HG03060 (cell line): ENCODE measurements at regions not wholly inside any gene's neighbourhood (a gene's known extent, or its start where the extent isn't known, plus 50 kb on each side); places are given as distances from the start of the nearest gene placed in this dataset.
"Not testable (repeated sequence)": the region's sequence is repeated elsewhere in the genome, so short reads cannot be mapped to it uniquely, and the experiment has no call there.

Source experiments
- ATAC-seq: cut with Tn5 transposase; IDR thresholded peaks from one replicate; pipeline ENCODE4 v1.9.1; 2021; ENCODE audit warnings: low read depth, moderate number of reproducible peaks; ENCODE audit not compliant: unreplicated experiment

GRCh38 chr1:79226963-79227362, 220.4 kb upstream of the ADGRL4 start:
- no peak for ATAC-seq

DNA sequence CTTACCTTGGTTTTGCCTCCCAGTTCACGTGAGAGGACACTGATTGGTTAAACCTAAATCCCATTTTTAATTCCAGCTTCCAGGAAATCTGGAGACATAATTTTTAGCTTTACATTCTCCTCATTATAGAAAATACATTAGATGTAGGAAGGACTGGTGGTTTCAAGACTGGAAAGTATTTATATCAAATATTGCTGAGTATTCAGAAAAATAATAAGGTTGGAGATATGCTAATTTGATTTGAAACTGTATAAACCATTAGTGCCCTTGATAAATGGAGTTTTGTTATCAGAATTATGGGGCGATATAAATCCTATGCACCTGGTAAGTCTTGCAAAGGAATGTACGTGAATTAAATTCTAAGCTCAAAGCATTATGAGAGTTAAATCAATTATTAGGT, 218.0 kb upstream of the ADGRL4 start:
- no peak for ATAC-seq

DNA sequence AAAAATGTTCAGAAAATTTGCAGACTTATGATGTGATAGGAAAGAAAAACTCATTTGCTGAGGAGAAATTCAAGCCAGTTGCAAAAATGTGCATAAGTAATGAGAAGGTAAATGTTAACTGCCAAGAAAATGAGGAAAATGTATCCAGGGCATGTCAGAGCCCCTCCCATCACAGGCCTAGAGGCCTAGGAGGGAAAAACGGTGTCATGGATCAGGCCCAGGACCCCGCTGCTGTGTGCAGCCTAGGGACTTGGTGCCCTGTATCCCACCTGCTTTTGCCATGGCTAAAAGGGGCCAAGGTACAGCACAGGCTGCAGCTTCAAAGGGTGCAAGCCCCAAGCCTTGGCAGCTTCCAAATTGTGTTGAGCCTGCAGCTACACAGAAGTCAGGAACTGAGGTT, 214.0 kb upstream of the ADGRL4 start:
- ATAC-seq: no peak

DNA sequence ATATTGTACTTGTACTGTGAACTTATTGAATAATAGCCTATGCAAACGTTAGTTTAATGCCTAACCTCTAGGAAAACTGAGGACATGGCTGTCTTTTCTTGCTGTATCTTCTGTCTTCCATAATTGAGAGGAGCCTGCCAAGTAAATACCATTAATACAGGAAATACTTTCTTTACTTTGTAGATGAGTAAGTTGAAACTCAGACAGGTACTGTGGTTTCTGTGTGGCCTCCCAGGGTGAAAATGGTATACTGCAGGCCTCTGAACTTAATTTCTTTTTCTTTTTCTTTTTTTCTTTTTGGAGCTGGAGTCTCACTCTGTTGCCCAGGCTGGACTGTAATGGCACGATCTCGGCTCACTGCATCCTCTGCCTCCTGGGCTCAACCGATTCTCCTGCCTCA, 208.8 kb upstream of the ADGRL4 start:
- ATAC-seq: no peak

GRCh38 chr1:79207786-79208185, 201.3 kb upstream of the ADGRL4 start:
- ATAC-seq: no peak

GRCh38 chr1:79207331-79207730, 200.8 kb upstream of the ADGRL4 start:
- ATAC-seq: no peak

DNA sequence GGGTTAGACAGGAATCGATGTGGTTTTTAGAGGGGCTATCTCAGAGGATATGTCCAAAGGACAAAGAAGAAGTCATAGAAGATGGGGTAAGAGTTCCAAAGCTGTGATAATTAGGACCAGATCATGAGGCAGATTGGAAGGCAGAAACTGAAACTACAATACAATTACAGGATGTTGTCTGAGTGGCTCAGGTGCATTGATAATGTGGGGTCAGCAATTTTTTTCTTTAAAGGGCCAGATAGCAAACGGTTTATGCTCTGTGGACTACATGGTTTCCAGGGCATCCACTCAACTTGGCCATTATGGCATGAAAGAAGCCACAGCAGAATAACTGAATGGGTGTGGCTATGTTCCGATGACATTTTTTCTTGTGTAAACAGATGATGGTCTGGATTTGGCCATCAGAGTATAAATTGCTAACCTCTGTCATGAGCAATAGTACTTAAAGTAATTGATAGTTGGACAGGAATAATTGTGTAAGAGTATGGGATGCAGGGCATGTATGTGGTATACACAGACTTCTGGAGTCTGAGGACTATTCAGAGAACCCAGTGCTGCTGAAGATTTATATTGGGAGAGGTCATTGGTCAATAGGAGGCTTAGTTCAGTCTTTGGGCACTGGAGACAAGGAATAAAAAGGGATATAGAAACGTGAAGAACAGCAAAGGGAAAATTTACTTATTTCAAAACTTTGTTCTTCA, 198.4 kb upstream of the ADGRL4 start:
- ATAC-seq: no peak

DNA sequence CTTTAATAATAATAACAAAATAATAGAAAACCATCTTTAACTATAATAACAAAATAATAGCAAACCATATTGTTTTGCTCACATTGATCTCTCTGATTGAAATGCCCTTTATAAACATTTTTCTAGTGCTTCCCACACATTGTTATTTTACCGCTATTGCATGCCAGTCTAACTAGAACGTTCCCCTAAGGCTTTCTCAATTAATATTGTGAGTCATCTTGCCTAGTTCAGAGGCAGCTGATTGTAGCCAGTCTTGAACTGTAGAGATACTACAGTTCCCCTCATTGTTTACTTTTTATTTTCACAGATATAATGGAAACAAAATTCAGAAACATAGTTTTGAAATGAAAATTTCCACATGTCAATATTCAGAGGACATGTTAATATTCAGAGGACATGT, 192.3 kb upstream of the ADGRL4 start:
- ATAC-seq: no peak

- no peak for ATAC-seq
Measured at GRCh38 chr1:79197421-79197820, 190.9 kb upstream of the ADGRL4 start.

DNA sequence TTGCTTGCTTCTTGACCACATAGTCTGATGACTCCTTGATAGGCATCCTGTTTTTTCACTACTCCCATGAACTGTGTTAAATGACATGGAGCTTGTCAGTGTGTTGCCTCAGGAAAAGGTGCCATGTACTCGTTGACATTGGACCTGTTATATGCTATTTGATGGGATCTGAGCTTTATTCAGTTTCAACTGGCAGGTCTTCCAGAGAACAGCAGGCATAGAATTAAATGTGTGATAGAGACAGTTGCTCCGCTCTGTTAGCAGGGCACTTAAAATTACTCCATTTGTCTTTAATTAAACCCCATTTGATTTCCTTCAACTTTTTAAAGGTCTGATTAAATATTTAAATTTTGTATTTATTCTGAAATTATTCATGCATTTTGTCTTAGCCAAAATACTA, 189.7 kb upstream of the ADGRL4 start:
- no peak for ATAC-seq

DNA sequence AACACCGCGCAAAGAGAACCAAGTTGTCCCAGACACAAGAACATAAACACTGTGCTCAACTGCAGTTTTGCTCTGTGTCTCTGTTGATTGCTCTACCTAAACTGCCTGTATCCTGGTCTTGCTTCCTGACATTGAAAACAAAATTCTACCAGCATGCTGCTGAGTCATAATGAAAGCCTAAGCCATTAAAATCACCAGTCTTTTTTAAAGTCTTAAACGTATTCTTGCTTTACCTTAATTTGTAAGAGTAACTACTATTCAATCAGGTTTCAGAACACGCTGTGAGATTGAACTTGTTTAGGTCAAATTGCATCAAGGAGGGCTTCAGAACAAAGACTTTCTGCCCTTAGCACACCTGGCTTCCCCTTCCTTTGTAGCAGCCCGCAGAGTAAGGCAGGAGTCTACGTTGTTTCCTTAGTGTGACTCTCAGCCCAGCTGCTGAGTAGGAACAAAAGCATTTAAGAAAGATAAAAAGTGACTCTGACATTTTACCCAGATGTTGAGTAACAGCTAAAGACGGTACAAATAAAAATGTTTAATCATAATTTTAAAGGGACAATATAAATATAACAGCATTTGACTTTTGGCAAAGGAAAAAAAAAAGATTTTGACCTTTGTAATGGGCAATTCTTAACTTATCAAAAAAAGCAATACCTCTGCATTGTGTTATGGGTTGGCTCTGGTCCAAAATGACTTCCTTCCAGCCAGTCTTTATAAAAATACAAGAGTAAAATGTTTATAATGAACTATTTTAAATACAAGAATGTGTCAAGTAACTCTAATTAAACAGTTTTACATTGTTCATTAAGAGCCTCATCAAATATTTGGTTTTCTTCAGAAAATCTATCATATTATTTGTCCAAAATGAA, 186.9 kb upstream of the ADGRL4 start:
- peak; percentile 27 for ATAC-seq

DNA sequence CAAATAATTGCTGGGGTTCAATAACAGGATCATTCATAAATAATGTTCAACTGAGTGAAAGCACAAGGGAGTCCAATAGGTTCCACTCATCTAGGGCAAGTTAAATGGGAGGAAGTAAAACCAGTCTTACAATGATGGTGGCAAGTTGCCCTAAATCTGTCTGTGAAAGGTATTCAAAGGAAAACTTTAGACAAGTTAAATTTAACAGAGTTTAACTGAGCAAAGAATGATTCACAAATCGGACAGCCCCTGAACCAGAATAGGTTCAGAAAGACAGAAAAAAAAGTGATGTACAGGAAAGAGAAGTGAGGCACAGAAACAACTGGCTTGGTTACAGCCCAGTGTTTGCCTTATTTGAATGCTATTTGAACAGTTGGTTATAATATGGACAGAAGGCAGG, 183.5 kb upstream of the ADGRL4 start:
- peak; percentile 57 for ATAC-seq

DNA sequence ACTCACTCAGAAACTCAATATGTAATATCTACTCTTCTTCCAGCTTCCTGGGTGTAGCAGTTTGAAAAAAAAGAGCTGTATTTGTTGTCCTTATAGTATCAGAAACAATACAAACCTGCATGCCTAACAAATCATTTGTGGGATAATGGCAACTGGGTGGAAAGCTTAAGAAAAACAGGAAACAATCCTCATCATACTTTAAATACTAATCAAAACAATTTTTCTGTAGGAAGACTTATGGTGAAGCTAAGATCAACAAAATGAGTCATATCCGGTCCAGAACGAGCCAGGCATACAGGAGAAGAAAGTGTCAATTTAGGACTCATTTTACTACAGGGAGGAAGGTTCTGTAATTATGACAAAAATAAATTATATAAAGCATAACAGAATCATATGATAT, 181.8 kb upstream of the ADGRL4 start:
- ATAC-seq: no peak

DNA sequence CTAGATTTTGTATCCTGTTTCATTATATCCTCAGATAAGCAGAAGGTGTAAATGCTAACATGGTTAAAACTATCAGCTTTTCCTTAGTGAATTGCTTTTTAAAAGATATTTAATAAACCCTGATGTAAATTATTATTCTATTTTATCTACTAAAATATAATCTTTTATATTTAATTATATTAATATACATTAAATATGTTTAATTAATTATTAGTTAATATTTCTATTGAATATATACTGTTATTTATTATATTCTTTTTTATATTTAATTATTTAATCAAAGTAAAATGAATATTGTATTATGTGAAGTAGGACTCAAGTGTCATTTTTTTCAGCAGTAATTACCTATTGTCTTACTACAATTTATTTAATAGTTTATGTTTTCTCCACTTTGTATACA, 179.7 kb upstream of the ADGRL4 start:
- no peak for ATAC-seq

- no peak for ATAC-seq
Measured at GRCh38 chr1:79177844-79178243, 171.3 kb upstream of the ADGRL4 start.

DNA sequence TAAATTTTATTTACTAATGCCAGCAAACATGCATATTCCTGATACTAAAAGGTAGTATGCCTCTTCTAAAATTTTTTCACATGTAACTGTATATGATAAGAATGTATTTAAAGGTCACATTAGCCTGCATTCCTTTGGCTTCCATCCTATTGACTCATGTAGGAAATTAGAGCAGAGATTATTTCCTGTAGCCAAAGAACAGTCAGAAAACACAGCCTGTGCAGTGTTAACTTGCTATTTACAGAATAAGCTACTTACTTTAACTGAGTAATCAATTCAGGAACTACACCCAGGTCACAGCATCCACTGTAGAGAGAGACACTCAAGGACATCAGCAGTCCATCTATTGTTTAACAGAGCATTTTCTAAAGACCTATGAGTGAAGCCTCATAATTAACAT, 154.5 kb upstream of the ADGRL4 start:
- no peak for ATAC-seq

- no peak for ATAC-seq
Measured at GRCh38 chr1:79155991-79156390, 149.5 kb upstream of the ADGRL4 start.

DNA sequence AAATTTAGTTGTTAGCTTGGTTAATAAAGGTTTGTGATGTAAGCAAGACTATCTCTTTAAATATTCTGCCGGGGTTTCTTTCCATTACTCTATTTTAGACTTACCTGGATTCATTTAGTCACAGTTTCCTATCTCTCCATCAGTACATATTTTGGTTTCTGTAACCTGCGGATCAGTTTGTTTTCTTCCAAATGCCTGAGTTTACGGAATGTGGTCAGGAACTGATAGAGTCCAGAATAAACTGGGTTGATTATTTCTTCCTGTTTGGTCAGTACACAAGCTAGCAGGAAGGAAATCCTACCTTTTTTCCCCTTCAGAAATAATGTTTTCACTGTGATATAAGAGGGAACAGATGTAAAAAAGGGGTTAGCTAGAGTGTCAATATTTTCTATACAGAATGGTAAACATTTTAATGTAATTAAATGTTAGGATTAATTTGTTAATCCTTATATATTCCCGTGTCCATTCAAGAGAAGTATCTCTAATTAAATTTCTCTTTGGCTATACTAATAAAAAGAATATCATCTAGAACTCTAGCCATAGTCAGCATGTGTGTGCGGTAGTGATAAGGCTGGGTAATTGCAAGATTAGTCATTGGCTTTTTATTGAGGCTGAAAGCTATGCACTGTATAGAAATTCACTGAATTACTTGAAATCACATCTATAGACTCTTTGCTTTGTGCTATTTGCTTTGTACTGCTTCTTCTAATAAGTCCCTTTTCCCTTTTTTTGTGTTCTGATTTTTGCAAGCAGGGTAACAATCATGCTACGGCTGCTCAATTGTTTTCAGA, 144.7 kb upstream of the ADGRL4 start:
- ATAC-seq: no peak

DNA sequence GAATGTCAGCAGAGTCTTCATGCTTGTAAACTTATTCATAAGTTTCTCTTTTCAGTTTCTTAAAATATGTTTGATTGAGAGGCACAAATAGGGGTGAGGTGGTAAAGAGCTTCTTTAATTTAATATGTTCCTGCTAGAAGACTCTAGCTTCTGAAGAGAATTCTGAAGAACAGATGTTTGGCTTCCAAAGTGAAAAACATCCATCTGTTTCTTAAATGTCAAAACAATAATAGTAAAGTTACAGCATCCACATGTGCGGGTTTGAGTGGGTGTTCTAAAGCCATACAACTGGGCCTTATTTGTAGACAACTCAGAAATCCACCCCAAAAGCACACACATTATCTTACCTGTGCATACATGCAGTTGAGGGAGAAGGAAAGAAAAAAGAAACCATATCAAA, 144.0 kb upstream of the ADGRL4 start:
- no peak for ATAC-seq

DNA sequence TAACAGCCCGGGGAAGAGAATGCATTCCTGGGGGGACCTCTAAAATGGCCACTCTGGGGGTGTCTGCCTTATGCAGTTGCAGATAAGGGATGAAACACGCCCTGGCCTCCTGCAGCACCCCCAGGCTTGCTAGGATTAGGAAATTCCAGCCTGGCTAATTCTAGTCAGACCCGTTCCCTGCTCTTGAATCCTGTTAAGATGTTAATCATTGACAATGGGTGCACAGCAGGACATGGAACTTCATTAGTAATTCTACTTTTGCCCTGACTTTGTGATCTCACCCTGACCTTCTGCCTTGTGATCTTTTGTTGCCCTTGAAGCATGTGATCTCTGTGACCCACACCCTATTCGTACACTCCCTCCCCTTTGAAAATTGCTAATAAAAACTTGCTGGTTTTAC, 131.7 kb upstream of the ADGRL4 start:
- not testable (repeated sequence) for ATAC-seq

DNA sequence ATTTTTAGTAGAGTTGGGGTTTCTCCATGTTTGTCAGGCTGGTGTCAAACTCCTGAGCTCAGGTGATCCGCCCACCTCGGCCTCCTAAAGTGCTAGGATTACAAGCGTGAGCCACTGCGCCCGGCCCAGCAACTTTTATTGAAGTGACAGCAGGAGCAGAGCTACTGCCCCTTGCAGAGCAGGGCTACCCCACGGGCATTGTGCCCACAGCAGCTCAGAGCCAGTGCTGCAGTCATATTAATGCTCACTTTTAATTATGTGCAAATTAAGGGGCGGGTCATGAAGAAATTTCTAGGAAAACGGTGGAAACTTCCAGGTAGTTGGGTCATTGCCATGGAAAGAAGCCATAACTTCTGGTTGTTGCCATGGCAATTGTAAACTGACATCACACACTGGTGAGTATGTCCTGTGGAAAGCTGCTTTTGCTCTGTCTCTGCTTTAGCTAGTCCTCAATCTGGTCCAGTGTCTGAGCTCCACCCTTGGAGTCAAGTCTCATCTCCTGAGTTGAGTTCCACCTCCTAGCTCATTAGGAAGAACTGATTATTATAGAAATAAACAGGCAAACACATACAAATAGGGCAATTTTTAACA, 127.3 kb upstream of the ADGRL4 start:
- no peak for ATAC-seq
